ENCODE measurements at regions not wholly inside any gene's neighbourhood (a gene's known extent, or its start where the extent isn't known, plus 50 kb on each side); places are given as distances from the start of the nearest gene placed in this dataset.

- Histone ChIP-seq H3K23ac (ENCODE audit: low read length) (no peak overlapping the region), H3K79me2 (ENCODE audit: control insufficient read depth, insufficient read depth, low read length) (no peaks in the 10 kb centered on the region), H3K18ac (ENCODE audit: low read length) (no peak overlapping the region), H4K5ac (ENCODE audit: low read length) (no peak overlapping the region), H2BK120ac (ENCODE audit: low read depth, low read length) (no peak overlapping the region), H2BK15ac (replicated peaks; ENCODE audit: low read depth) (no peak overlapping the region), H3K9ac (ENCODE audit: low read length) (no peak overlapping the region), H3K79me1 (ENCODE audit: low read length) (no peaks in the 10 kb centered on the region), H3K27ac (ENCODE audit: low read depth, low read length) (no peak overlapping the region), H3K4me3 (ENCODE audit: low read length) (no peak overlapping the region), H3K4ac (ENCODE audit: low read depth, low read length) (no peak overlapping the region), H3K27me3 (ENCODE audit: insufficient read depth, low read length, poor library complexity) (no peaks in the 10 kb centered on the region), H4K8ac (ENCODE audit: low read depth, low read length) (no peak overlapping the region), H3K4me1 (ENCODE audit: control insufficient read depth, low read depth, low read length) (no peaks in the 10 kb centered on the region), H3K36me3 (ENCODE audit: control insufficient read depth, insufficient read depth, low read length) (no peaks in the 10 kb centered on the region), H3K56ac (ENCODE audit: low read length) (no peak overlapping the region), H3K4me2 (ENCODE audit: low read length) (no peak overlapping the region), H2BK5ac (ENCODE audit: low read length) (no peak overlapping the region), H2AK5ac (ENCODE audit: low read length) (no peak overlapping the region)
- no peak for DNase-seq
- no CpG with 5 or more reads among the region's 1 CpG for WGBS (ENCODE audit: extremely low coverage, insufficient coverage, low lambda C conversion rate)
Measured at GRCh38 chr3:154720921-154721320, 290.9 kb upstream of the GPR149 start.

GRCh38 chr3:154718053-154718452 lies 288.1 kb upstream of the GPR149 start:
- Histone ChIP-seq H2BK15ac (replicated peaks; ENCODE audit: low read depth) (no peak overlapping the region), H2AK5ac (ENCODE audit: low read length) (no peak overlapping the region), H4K5ac (ENCODE audit: low read length) (no peak overlapping the region), H3K18ac (ENCODE audit: low read length) (no peak overlapping the region), H3K4ac (ENCODE audit: low read depth, low read length) (no peak overlapping the region), H3K36me3 (ENCODE audit: control insufficient read depth, insufficient read depth, low read length) (no peaks in the 10 kb centered on the region), H3K9ac (ENCODE audit: low read length) (no peak overlapping the region), H4K8ac (ENCODE audit: low read depth, low read length) (no peak overlapping the region), H3K27me3 (ENCODE audit: insufficient read depth, low read length, poor library complexity) (no peaks in the 10 kb centered on the region), H3K79me2 (ENCODE audit: control insufficient read depth, insufficient read depth, low read length) (no peaks in the 10 kb centered on the region), H3K56ac (ENCODE audit: low read length) (no peak overlapping the region), H2BK120ac (ENCODE audit: low read depth, low read length) (no peak overlapping the region), H3K79me1 (ENCODE audit: low read length) (no peaks in the 10 kb centered on the region), H2BK5ac (ENCODE audit: low read length) (no peak overlapping the region), H3K4me3 (ENCODE audit: low read length) (no peak overlapping the region), H3K4me2 (ENCODE audit: low read length) (no peak overlapping the region), H3K23ac (ENCODE audit: low read length) (no peak overlapping the region), H3K4me1 (ENCODE audit: control insufficient read depth, low read depth, low read length) (no peaks in the 10 kb centered on the region), H3K27ac (ENCODE audit: low read depth, low read length) (no peak overlapping the region)
- no peak for DNase-seq
- WGBS (ENCODE audit: extremely low coverage, insufficient coverage, low lambda C conversion rate): no CpG with 5 or more reads among the region's 1 CpG

- no peak for DNase-seq
- Histone ChIP-seq H3K36me3 (ENCODE audit: control insufficient read depth, insufficient read depth, low read length) (no peaks in the 10 kb centered on the region), H3K4me1 (ENCODE audit: control insufficient read depth, low read depth, low read length) (no peaks in the 10 kb centered on the region)
Measured at GRCh38 chr3:154716170-154716569, 286.2 kb upstream of the GPR149 start.

GRCh38 chr3:154708554-154708953 lies 278.6 kb upstream of the GPR149 start:
- no peak for DNase-seq
- Histone ChIP-seq H3K36me3 (ENCODE audit: control insufficient read depth, insufficient read depth, low read length) (no peaks in the 10 kb centered on the region), H3K56ac (ENCODE audit: low read length) (no peak overlapping the region), H3K23ac (ENCODE audit: low read length) (no peak overlapping the region), H3K18ac (ENCODE audit: low read length) (no peak overlapping the region), H4K8ac (ENCODE audit: low read depth, low read length) (no peak overlapping the region), H4K5ac (ENCODE audit: low read length) (no peak overlapping the region), H3K9ac (ENCODE audit: low read length) (no peak overlapping the region), H3K27me3 (ENCODE audit: insufficient read depth, low read length, poor library complexity) (no peaks in the 10 kb centered on the region), H3K4me1 (ENCODE audit: control insufficient read depth, low read depth, low read length) (no peaks in the 10 kb centered on the region), H3K79me2 (ENCODE audit: control insufficient read depth, insufficient read depth, low read length) (no peaks in the 10 kb centered on the region), H2AK5ac (ENCODE audit: low read length) (no peak overlapping the region), H3K4ac (ENCODE audit: low read depth, low read length) (no peak overlapping the region), H2BK15ac (replicated peaks; ENCODE audit: low read depth) (no peak overlapping the region), H3K4me3 (ENCODE audit: low read length) (no peak overlapping the region), H3K79me1 (ENCODE audit: low read length) (no peaks in the 10 kb centered on the region), H2BK120ac (ENCODE audit: low read depth, low read length) (no peak overlapping the region), H3K27ac (ENCODE audit: low read depth, low read length) (no peak overlapping the region), H2BK5ac (ENCODE audit: low read length) (no peak overlapping the region), H3K4me2 (ENCODE audit: low read length) (no peak overlapping the region)
- WGBS (ENCODE audit: extremely low coverage, insufficient coverage, low lambda C conversion rate): no CpG with 5 or more reads among the region's 1 CpG

More at GRCh38 chr3:154716170-154716569, 286.2 kb upstream of the GPR149 start:
- Histone ChIP-seq H3K79me2 (ENCODE audit: control insufficient read depth, insufficient read depth, low read length) (no peaks in the 10 kb centered on the region), H3K56ac (ENCODE audit: low read length) (no peak overlapping the region), H3K9ac (ENCODE audit: low read length) (no peak overlapping the region), H3K4ac (ENCODE audit: low read depth, low read length) (no peak overlapping the region), H3K23ac (ENCODE audit: low read length) (no peak overlapping the region), H4K5ac (ENCODE audit: low read length) (no peak overlapping the region), H2BK120ac (ENCODE audit: low read depth, low read length) (no peak overlapping the region), H2AK5ac (ENCODE audit: low read length) (no peak overlapping the region), H3K27ac (ENCODE audit: low read depth, low read length) (no peak overlapping the region), H2BK5ac (ENCODE audit: low read length) (no peak overlapping the region), H3K79me1 (ENCODE audit: low read length) (no peaks in the 10 kb centered on the region), H3K18ac (ENCODE audit: low read length) (no peak overlapping the region), H3K27me3 (ENCODE audit: insufficient read depth, low read length, poor library complexity) (no peaks in the 10 kb centered on the region), H3K4me2 (ENCODE audit: low read length) (no peak overlapping the region), H2BK15ac (replicated peaks; ENCODE audit: low read depth) (no peak overlapping the region), H3K4me3 (ENCODE audit: low read length) (no peak overlapping the region), H4K8ac (ENCODE audit: low read depth, low read length) (no peak overlapping the region)
- no CpG with 5 or more reads among the region's 3 CpGs for WGBS (ENCODE audit: extremely low coverage, insufficient coverage, low lambda C conversion rate)

- Histone ChIP-seq H3K27me3 (ENCODE audit: insufficient read depth, low read length, poor library complexity) (no peaks in the 10 kb centered on the region), H3K23ac (ENCODE audit: low read length) (no peak overlapping the region), H3K79me1 (ENCODE audit: low read length) (no peaks in the 10 kb centered on the region), H3K4me1 (ENCODE audit: control insufficient read depth, low read depth, low read length) (no peaks in the 10 kb centered on the region), H3K27ac (ENCODE audit: low read depth, low read length) (no peak overlapping the region), H4K5ac (ENCODE audit: low read length) (no peak overlapping the region), H2BK15ac (replicated peaks; ENCODE audit: low read depth) (no peak overlapping the region), H2BK5ac (ENCODE audit: low read length) (no peak overlapping the region), H2AK5ac (ENCODE audit: low read length) (no peak overlapping the region), H3K79me2 (ENCODE audit: control insufficient read depth, insufficient read depth, low read length) (no peaks in the 10 kb centered on the region), H3K56ac (ENCODE audit: low read length) (no peak overlapping the region), H3K36me3 (ENCODE audit: control insufficient read depth, insufficient read depth, low read length) (no peaks in the 10 kb centered on the region), H3K9ac (ENCODE audit: low read length) (no peak overlapping the region), H4K8ac (ENCODE audit: low read depth, low read length) (no peak overlapping the region), H3K4me2 (ENCODE audit: low read length) (no peak overlapping the region), H3K18ac (ENCODE audit: low read length) (no peak overlapping the region), H3K4ac (ENCODE audit: low read depth, low read length) (no peak overlapping the region), H2BK120ac (ENCODE audit: low read depth, low read length) (no peak overlapping the region), H3K4me3 (ENCODE audit: low read length) (no peak overlapping the region)
- DNase-seq: no peak
- WGBS (ENCODE audit: extremely low coverage, insufficient coverage, low lambda C conversion rate): no CpG with 5 or more reads among the region's 3 CpGs
Measured at GRCh38 chr3:154701055-154701454, 271.1 kb upstream of the GPR149 start.

- H3K4ac ChIP-seq (ENCODE audit: low read depth, low read length): no peak overlapping the region
Measured at GRCh38 chr3:154690413-154690812, 260.4 kb upstream of the GPR149 start.

More at GRCh38 chr3:154690413-154690812, 260.4 kb upstream of the GPR149 start:
- H3K4me3 ChIP-seq (ENCODE audit: low read length): no peak overlapping the region
- H3K56ac ChIP-seq (ENCODE audit: low read length): no peak overlapping the region
- H2AK5ac ChIP-seq (ENCODE audit: low read length): no peak overlapping the region
- H3K23ac ChIP-seq (ENCODE audit: low read length): no peak overlapping the region
- H3K27ac ChIP-seq (ENCODE audit: low read depth, low read length): no peak overlapping the region
- H4K5ac ChIP-seq (ENCODE audit: low read length): no peak overlapping the region
- H3K27me3 ChIP-seq (ENCODE audit: insufficient read depth, low read length, poor library complexity): no peaks in the 10 kb centered on the region
- H2BK15ac ChIP-seq (replicated peaks; ENCODE audit: low read depth): no peak overlapping the region
- no peaks in the 10 kb centered on the region for H3K36me3 ChIP-seq (ENCODE audit: control insufficient read depth, insufficient read depth, low read length)
- no peak overlapping the region for H3K4me2 ChIP-seq (ENCODE audit: low read length)
- H3K4me1 ChIP-seq (ENCODE audit: control insufficient read depth, low read depth, low read length): no peaks in the 10 kb centered on the region
- H4K8ac ChIP-seq (ENCODE audit: low read depth, low read length): no peak overlapping the region
- no peaks in the 10 kb centered on the region for H3K79me2 ChIP-seq (ENCODE audit: control insufficient read depth, insufficient read depth, low read length)
- no peak overlapping the region for H2BK5ac ChIP-seq (ENCODE audit: low read length)
- no peak overlapping the region for H2BK120ac ChIP-seq (ENCODE audit: low read depth, low read length)
- no peaks in the 10 kb centered on the region for H3K79me1 ChIP-seq (ENCODE audit: low read length)
- no peak overlapping the region for H3K18ac ChIP-seq (ENCODE audit: low read length)
- no peak for DNase-seq
- H3K9ac ChIP-seq (ENCODE audit: low read length): no peak overlapping the region
